NCI-H524 (cell line): ENCODE measurements at regions not wholly inside any gene's neighbourhood (a gene's known extent, or its start where the extent isn't known, plus 50 kb on each side); places are given as distances from the start of the nearest gene placed in this dataset.

Source experiments
- DNase-seq, 2 experiments: peaks; one replicate each; lab custom pipeline; 2025; lab: John Stamatoyannopoulos, UW

- no peak for DNase-seq
These were observed 212.5 kb downstream of the SEMA6A start for GRCh38 chr5:116361979-116362577.

GRCh38 chr5:116361171-116361967, 213.3 kb downstream of the SEMA6A start:
- peak; percentile 52 to 70 for DNase-seq

- DNase-seq = peak in 1 of 2 experiments; percentile 9
These were observed 214.4 kb downstream of the SEMA6A start for GRCh38 chr5:116360008-116360853.

GRCh38 chr5:116359592-116359991, 215.0 kb downstream of the SEMA6A start:
- DNase-seq = no peak

GRCh38 chr5:116358911-116359418, 215.7 kb downstream of the SEMA6A start:
- no peak for DNase-seq

- no peak for DNase-seq
These were observed 216.6 kb downstream of the SEMA6A start for GRCh38 chr5:116358015-116358523.

GRCh38 chr5:116355819-116356601, 218.6 kb downstream of the SEMA6A start:
- DNase-seq = no peak

- no peak for DNase-seq
These were observed 219.9 kb downstream of the SEMA6A start for GRCh38 chr5:116354699-116355098.

- no peak for DNase-seq
These were observed 227.0 kb downstream of the SEMA6A start for GRCh38 chr5:116347657-116348056.

- peak in 1 of 2 experiments; percentile 22 for DNase-seq
These were observed 230.7 kb downstream of the SEMA6A start for GRCh38 chr5:116343961-116344360.
